ENCODE measurements at regions not wholly inside any gene's neighbourhood (a gene's known extent, or its start where the extent isn't known, plus 50 kb on each side); places are given as distances from the start of the nearest gene placed in this dataset.

DNA sequence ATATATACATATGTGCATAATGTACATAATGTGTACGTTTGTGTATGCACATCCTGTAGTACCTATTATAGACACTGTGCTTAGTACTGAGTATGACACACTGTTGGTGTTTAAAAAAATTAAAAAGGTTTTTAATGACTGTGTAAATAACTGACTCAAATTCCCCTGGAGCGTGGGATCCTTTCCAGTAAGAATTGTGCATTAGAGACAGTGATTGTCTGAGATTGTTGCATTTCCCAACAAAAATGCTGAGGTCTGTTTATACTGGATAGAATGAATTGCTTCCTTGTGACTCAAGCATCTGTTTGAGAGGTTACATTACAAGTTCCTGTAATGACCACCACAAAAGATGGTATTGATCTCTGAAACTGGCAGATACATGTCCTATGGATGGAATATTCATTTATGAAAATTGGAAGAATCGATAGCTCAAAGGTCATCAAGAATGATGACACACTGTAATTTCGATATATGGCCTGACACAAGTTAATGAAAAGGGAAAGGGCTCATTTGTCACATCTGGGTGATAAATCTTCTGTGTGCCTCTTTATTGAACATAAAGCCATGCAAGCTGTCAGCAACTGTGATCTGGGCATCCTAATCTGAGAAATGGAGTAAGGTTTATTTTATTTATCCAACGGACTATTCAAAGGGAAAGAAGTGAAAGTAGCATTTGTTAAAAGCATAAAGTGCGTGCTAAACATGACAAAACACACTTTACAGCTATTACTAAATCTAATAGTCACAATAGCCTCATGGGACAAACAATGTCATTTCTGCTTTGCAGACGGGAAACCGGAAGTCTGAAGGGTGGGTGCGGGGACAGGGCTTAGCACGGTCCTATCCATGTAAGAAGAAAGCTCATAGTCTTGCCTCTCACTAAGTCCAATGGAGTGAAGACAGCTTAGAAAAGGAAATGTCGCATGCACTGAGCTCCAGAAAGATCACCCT lies 228.8 kb downstream of the CDH11 start:
- Histone ChIP-seq H3K4me1 (no peaks in the 10 kb centered on the region), H3K27ac (no peak overlapping the region), H3K36me3 (no peaks in the 10 kb centered on the region), H3K9me3 (no peaks in the 10 kb centered on the region), H3K27me3 (no peaks in the 10 kb centered on the region), H3K4me3 (no peak overlapping the region)
- TF ChIP-seq, protein P1, sequence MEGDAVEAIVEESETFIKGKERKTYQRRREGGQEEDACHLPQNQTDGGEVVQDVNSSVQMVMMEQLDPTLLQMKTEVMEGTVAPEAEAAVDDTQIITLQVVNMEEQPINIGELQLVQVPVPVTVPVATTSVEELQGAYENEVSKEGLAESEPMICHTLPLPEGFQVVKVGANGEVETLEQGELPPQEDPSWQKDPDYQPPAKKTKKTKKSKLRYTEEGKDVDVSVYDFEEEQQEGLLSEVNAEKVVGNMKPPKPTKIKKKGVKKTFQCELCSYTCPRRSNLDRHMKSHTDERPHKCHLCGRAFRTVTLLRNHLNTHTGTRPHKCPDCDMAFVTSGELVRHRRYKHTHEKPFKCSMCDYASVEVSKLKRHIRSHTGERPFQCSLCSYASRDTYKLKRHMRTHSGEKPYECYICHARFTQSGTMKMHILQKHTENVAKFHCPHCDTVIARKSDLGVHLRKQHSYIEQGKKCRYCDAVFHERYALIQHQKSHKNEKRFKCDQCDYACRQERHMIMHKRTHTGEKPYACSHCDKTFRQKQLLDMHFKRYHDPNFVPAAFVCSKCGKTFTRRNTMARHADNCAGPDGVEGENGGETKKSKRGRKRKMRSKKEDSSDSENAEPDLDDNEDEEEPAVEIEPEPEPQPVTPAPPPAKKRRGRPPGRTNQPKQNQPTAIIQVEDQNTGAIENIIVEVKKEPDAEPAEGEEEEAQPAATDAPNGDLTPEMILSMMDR (IDR thresholded peaks at IDR 0.05) = no peak
- ATAC-seq (no peak), DNase-seq (no peak)
- intact Hi-C loops (cut with DNase I) = no loop called here

DNA sequence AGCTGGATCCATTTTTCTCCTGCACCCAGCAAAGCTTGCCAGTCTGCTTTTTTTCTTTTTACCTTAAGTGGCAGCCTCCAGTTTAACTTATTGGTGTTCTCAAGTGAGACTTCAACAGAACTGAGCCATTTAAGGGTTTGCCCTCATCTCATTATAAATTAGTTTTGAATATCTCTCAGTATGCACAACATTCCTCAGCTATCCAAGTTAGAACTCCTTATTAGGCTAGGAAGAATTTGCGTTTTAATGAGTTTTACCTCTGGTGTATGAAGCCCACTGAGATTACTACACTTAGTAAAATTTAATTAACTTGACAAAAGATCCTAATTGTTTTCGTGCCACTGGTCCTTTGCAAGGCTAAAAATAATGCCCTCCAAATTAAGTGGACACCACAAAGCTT lies 232.4 kb downstream of the CDH11 start:
- DNase-seq = no peak
- intact Hi-C loops (cut with DNase I) = no loop called here
- Histone ChIP-seq H3K4me1 (no peaks in the 10 kb centered on the region), H3K4me3 (no peak overlapping the region), H3K27me3 (no peaks in the 10 kb centered on the region), H3K27ac (no peak overlapping the region), H3K9me3 (no peaks in the 10 kb centered on the region), H3K36me3 (no peaks in the 10 kb centered on the region)
- ATAC-seq = no peak
- TF ChIP-seq, protein P1 (IDR thresholded peaks at IDR 0.05) = no peak

DNA sequence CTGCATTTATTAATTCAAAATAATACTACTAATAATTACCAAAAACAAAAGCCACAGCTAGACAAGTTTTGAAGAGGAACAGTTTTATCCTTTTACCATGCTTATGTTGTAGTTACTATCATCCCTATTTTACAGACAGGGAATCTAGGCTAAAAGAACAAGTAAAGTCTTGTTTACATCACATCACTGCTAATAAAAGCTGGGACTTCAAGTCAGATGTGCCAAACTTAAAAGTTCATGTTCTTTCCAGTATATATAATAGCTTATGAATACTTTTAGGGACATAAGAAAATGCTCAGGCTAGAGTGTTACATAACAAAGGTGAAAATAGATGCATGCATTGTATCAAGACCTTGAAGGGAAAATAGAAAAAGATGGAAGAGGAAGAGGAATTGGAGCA lies 234.2 kb downstream of the CDH11 start:
- Histone ChIP-seq H3K36me3 (no peaks in the 10 kb centered on the region), H3K27me3 (no peaks in the 10 kb centered on the region), H3K9me3 (no peaks in the 10 kb centered on the region), H3K4me1 (no peaks in the 10 kb centered on the region), H3K27ac (no peak overlapping the region), H3K4me3 (no peak overlapping the region)
- DNase-seq (no peak), ATAC-seq (no peak)
- intact Hi-C loops (cut with DNase I) = no loop called here
- TF ChIP-seq, protein P1 (IDR thresholded peaks at IDR 0.05) = no peak

DNA sequence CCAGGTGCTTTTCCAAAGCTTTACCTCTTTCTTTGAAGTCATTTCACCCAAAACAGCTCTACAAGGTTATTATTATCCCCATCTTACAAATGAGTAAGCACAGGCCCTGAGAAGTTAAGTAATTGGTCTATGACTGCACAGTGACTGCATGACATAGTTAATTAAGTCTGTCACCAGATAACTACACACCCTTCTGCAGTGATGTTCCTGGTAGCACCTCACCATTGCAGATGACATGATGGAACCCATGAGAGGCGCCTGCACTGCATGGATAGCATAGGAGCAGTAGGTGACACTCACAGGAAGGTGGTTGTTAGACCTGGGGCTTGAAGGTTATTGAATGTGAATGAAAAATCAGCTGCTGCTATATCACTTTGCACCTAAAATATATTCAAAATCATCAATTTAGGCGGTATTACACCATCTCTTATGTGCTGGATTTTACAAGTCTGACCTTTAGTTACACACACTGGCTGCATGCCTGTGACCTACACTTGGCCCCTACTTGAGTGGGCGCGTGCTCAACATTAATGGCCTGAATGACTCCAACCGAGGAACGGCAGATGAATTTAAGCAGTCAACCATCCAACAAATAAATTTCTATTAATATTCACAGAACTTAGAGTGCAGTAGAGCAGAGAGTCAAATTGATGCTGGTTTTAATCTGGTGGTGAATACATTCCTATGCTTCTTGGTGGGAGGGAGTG lies 239.6 kb downstream of the CDH11 start:
- ATAC-seq (no peak), DNase-seq (no peak)
- Histone ChIP-seq H3K27ac (no peak overlapping the region), H3K27me3 (no peaks in the 10 kb centered on the region), H3K36me3 (no peaks in the 10 kb centered on the region), H3K4me3 (no peak overlapping the region), H3K9me3 (no peaks in the 10 kb centered on the region), H3K4me1 (no peaks in the 10 kb centered on the region)
- TF ChIP-seq, protein P1 (IDR thresholded peaks at IDR 0.05) = no peak
- intact Hi-C loops (cut with DNase I) = no loop called here

DNA sequence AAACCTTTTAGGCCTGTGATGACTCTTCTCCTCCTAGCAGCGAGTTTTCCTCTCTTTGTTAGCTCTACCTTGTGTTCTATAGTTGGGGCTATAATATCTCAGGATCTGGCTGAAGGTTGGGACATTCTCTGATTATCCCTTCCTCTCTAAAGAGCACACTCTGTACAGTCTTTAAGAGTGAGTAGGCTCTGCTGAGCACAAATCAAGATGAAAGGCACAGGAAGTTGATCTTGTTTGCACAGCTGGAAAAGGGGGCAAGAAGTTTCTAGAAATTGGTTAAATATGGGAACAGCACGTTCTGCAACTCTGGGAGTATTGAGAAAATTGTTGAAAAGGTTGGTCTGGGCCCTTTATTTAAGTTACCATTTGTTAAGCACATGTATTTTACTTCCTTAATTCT lies 240.9 kb downstream of the CDH11 start:
- no peaks in the 10 kb centered on the region for H3K9me3 ChIP-seq
- no peak overlapping the region for H3K27ac ChIP-seq
- H3K4me3 ChIP-seq = no peak overlapping the region
- no peaks in the 10 kb centered on the region for H3K27me3 ChIP-seq
- TF ChIP-seq, protein P1 (IDR thresholded peaks at IDR 0.05) = no peak
- no peak for ATAC-seq
- intact Hi-C loops (cut with DNase I) = no loop called here
- no peaks in the 10 kb centered on the region for H3K36me3 ChIP-seq
- no peaks in the 10 kb centered on the region for H3K4me1 ChIP-seq
- no peak for DNase-seq

Data from upper lobe of right lung (tissue), 1 donor.